Activated T-cell treated with anti-CD3 and anti-CD28 coated beads, Interleukin-2, amount 50 U/mL, for 4 hours (primary cell): ENCODE measurements at regions not wholly inside any gene's neighbourhood (a gene's known extent, or its start where the extent isn't known, plus 50 kb on each side); places are given as distances from the start of the nearest gene placed in this dataset.

Experiments
- ATAC-seq, 2 donors: fragments of 200-7000 bp; cut with Tn5 transposase; one replicate each; pipeline ENCODE4 v1.10.0; 2021
- DNase-seq: peaks from one replicate; pipeline ENCODE4 v3.0.0-alpha.2; 2020
- H3K27me3 Mint-ChIP-seq: one replicate; pipeline ENCODE4 v1.8.0; 2021; ENCODE audit warnings: low read depth, mixed read lengths
- H3K36me3 Mint-ChIP-seq: one replicate; pipeline ENCODE4 v1.8.0; 2022; ENCODE audit warnings: mixed read lengths; ENCODE audit not compliant: insufficient read depth
- H3K4me1 Mint-ChIP-seq: one replicate; pipeline ENCODE4 v1.8.0; 2021; ENCODE audit warnings: low read depth, mixed read lengths
- H3K4me3 Mint-ChIP-seq: one replicate; pipeline ENCODE4 v1.8.0; 2021; ENCODE audit warnings: mild to moderate bottlenecking, moderate library complexity, mixed read lengths
- H3K9me3 Mint-ChIP-seq: one replicate; pipeline ENCODE4 v1.8.0; 2021; ENCODE audit warnings: mixed read lengths

GRCh38 chr20:24365670-24366069 lies 103.8 kb upstream of the SYNDIG1 start:
- Mint-ChIP-seq H3K27me3 (no peaks in the 10 kb centered on the region), H3K36me3 (no peaks in the 10 kb centered on the region), H3K9me3 (no peaks in the 10 kb centered on the region), H3K4me3 (no peak overlapping the region), H3K4me1 (no peaks in the 10 kb centered on the region)
- DNase-seq: no peak
- ATAC-seq: no peak

GRCh38 chr20:24364482-24364881 lies 104.9 kb upstream of the SYNDIG1 start:
- Mint-ChIP-seq H3K27me3 (no peaks in the 10 kb centered on the region), H3K4me1 (no peaks in the 10 kb centered on the region), H3K4me3 (no peak overlapping the region), H3K9me3 (no peaks in the 10 kb centered on the region), H3K36me3 (no peaks in the 10 kb centered on the region)
- ATAC-seq: no peak
- no peak for DNase-seq

- H3K9me3 Mint-ChIP-seq: no peaks in the 10 kb centered on the region
- H3K4me1 Mint-ChIP-seq: no peaks in the 10 kb centered on the region
- no peaks in the 10 kb centered on the region for H3K36me3 Mint-ChIP-seq
- H3K27me3 Mint-ChIP-seq: no peaks in the 10 kb centered on the region
- DNase-seq: no peak
- ATAC-seq: no peak
- H3K4me3 Mint-ChIP-seq: no peak overlapping the region
These were observed 106.4 kb upstream of the SYNDIG1 start for GRCh38 chr20:24363031-24363430.

GRCh38 chr20:24362080-24362479 lies 107.3 kb upstream of the SYNDIG1 start:
- no peaks in the 10 kb centered on the region for H3K9me3 Mint-ChIP-seq
- no peak overlapping the region for H3K4me3 Mint-ChIP-seq
- H3K36me3 Mint-ChIP-seq: no peaks in the 10 kb centered on the region
- DNase-seq (no peak), ATAC-seq (no peak)
- no peaks in the 10 kb centered on the region for H3K27me3 Mint-ChIP-seq
- H3K4me1 Mint-ChIP-seq: no peaks in the 10 kb centered on the region

GRCh38 chr20:24361541-24361940 lies 107.9 kb upstream of the SYNDIG1 start:
- H3K4me1 Mint-ChIP-seq: no peaks in the 10 kb centered on the region
- ATAC-seq: no peak
- H3K36me3 Mint-ChIP-seq: no peaks in the 10 kb centered on the region
- H3K4me3 Mint-ChIP-seq: no peak overlapping the region
- no peak for DNase-seq
- H3K9me3 Mint-ChIP-seq: no peaks in the 10 kb centered on the region
- no peaks in the 10 kb centered on the region for H3K27me3 Mint-ChIP-seq

- H3K4me3 Mint-ChIP-seq: no peak overlapping the region
- H3K4me1 Mint-ChIP-seq: no peaks in the 10 kb centered on the region
- no peaks in the 10 kb centered on the region for H3K9me3 Mint-ChIP-seq
- ATAC-seq: no peak
- no peak for DNase-seq
- no peaks in the 10 kb centered on the region for H3K36me3 Mint-ChIP-seq
- no peaks in the 10 kb centered on the region for H3K27me3 Mint-ChIP-seq
These were observed 108.9 kb upstream of the SYNDIG1 start for GRCh38 chr20:24360531-24360930.

- no peaks in the 10 kb centered on the region for H3K36me3 Mint-ChIP-seq
- H3K27me3 Mint-ChIP-seq: no peaks in the 10 kb centered on the region
- DNase-seq (no peak), ATAC-seq (no peak)
- no peaks in the 10 kb centered on the region for H3K9me3 Mint-ChIP-seq
- H3K4me1 Mint-ChIP-seq: no peaks in the 10 kb centered on the region
- H3K4me3 Mint-ChIP-seq: no peak overlapping the region
These were observed 110.0 kb upstream of the SYNDIG1 start for GRCh38 chr20:24359321-24360027.

GRCh38 chr20:24357931-24358330 lies 111.5 kb upstream of the SYNDIG1 start:
- Mint-ChIP-seq H3K9me3 (no peaks in the 10 kb centered on the region), H3K36me3 (no peaks in the 10 kb centered on the region)
- ATAC-seq: no peak

GRCh38 chr20:24357177-24357576 lies 112.3 kb upstream of the SYNDIG1 start:
- no peaks in the 10 kb centered on the region for H3K9me3 Mint-ChIP-seq
- H3K4me3 Mint-ChIP-seq: no peak overlapping the region

More at GRCh38 chr20:24357931-24358330, 111.5 kb upstream of the SYNDIG1 start:
- no peaks in the 10 kb centered on the region for H3K4me1 Mint-ChIP-seq
- H3K4me3 Mint-ChIP-seq: no peak overlapping the region
- H3K27me3 Mint-ChIP-seq: no peaks in the 10 kb centered on the region
- no peak for DNase-seq

GRCh38 chr20:24353135-24353690 lies 116.2 kb upstream of the SYNDIG1 start:
- Mint-ChIP-seq H3K36me3 (no peaks in the 10 kb centered on the region), H3K4me3 (no peak overlapping the region), H3K27me3 (no peaks in the 10 kb centered on the region), H3K9me3 (no peaks in the 10 kb centered on the region), H3K4me1 (no peaks in the 10 kb centered on the region)
- ATAC-seq (no peak), DNase-seq (no peak)

More at GRCh38 chr20:24357177-24357576, 112.3 kb upstream of the SYNDIG1 start:
- no peaks in the 10 kb centered on the region for H3K36me3 Mint-ChIP-seq
- H3K27me3 Mint-ChIP-seq: no peaks in the 10 kb centered on the region
- H3K4me1 Mint-ChIP-seq: no peaks in the 10 kb centered on the region
- DNase-seq: no peak
- ATAC-seq: no peak

GRCh38 chr20:24350923-24351368 lies 118.5 kb upstream of the SYNDIG1 start:
- no peaks in the 10 kb centered on the region for H3K27me3 Mint-ChIP-seq
- H3K9me3 Mint-ChIP-seq: no peaks in the 10 kb centered on the region
- H3K36me3 Mint-ChIP-seq: no peaks in the 10 kb centered on the region
- no peaks in the 10 kb centered on the region for H3K4me1 Mint-ChIP-seq
- ATAC-seq (no peak), DNase-seq (no peak)
- no peak overlapping the region for H3K4me3 Mint-ChIP-seq

GRCh38 chr20:24341781-24342180 lies 127.6 kb upstream of the SYNDIG1 start:
- H3K9me3 Mint-ChIP-seq: no peaks in the 10 kb centered on the region
- no peak overlapping the region for H3K4me3 Mint-ChIP-seq
- DNase-seq (no peak), ATAC-seq (no peak)
- H3K4me1 Mint-ChIP-seq: no peaks in the 10 kb centered on the region
- peaks cover 4% of the 10 kb centered on the region for H3K27me3 Mint-ChIP-seq
- no peaks in the 10 kb centered on the region for H3K36me3 Mint-ChIP-seq

GRCh38 chr20:24340933-24341332 lies 128.5 kb upstream of the SYNDIG1 start:
- H3K4me3 Mint-ChIP-seq: no peak overlapping the region
- peaks cover 4% of the 10 kb centered on the region for H3K27me3 Mint-ChIP-seq
- ATAC-seq: no peak
- no peak for DNase-seq
- no peaks in the 10 kb centered on the region for H3K9me3 Mint-ChIP-seq
- no peaks in the 10 kb centered on the region for H3K4me1 Mint-ChIP-seq
- H3K36me3 Mint-ChIP-seq: no peaks in the 10 kb centered on the region

- H3K36me3 Mint-ChIP-seq: no peaks in the 10 kb centered on the region
- peaks cover 3% of the 10 kb centered on the region for H3K27me3 Mint-ChIP-seq
- H3K4me3 Mint-ChIP-seq: no peak overlapping the region
- H3K4me1 Mint-ChIP-seq: no peaks in the 10 kb centered on the region
- ATAC-seq (no peak), DNase-seq (no peak)
- H3K9me3 Mint-ChIP-seq: no peaks in the 10 kb centered on the region
These were observed 130.2 kb upstream of the SYNDIG1 start for GRCh38 chr20:24339210-24339641.

GRCh38 chr20:24337551-24337950 lies 131.9 kb upstream of the SYNDIG1 start:
- Mint-ChIP-seq H3K4me3 (no peak overlapping the region), H3K9me3 (no peaks in the 10 kb centered on the region), H3K36me3 (no peaks in the 10 kb centered on the region), H3K27me3 (peaks cover 4% of the 10 kb centered on the region), H3K4me1 (no peaks in the 10 kb centered on the region)
- ATAC-seq (no peak), DNase-seq (no peak)
